Right renal cortex interstitium (tissue), 3 donors: ENCODE measurements at regions not wholly inside any gene's neighbourhood (a gene's known extent, or its start where the extent isn't known, plus 50 kb on each side); places are given as distances from the start of the nearest gene placed in this dataset.

Source experiments
- DNase-seq, 3 donors: peaks; one replicate each; pipeline ENCODE4 v3.0.0-alpha.2; 2013; ENCODE audit warnings: low read depth in 3 of 3, low spot score in 2 of 3

GRCh38 chr14:54206516-54206915 lies 190.3 kb upstream of the CDKN3 start:
- DNase-seq, result no peak

- no peak for DNase-seq
These were observed 189.7 kb upstream of the CDKN3 start for GRCh38 chr14:54207075-54207474.

DNA sequence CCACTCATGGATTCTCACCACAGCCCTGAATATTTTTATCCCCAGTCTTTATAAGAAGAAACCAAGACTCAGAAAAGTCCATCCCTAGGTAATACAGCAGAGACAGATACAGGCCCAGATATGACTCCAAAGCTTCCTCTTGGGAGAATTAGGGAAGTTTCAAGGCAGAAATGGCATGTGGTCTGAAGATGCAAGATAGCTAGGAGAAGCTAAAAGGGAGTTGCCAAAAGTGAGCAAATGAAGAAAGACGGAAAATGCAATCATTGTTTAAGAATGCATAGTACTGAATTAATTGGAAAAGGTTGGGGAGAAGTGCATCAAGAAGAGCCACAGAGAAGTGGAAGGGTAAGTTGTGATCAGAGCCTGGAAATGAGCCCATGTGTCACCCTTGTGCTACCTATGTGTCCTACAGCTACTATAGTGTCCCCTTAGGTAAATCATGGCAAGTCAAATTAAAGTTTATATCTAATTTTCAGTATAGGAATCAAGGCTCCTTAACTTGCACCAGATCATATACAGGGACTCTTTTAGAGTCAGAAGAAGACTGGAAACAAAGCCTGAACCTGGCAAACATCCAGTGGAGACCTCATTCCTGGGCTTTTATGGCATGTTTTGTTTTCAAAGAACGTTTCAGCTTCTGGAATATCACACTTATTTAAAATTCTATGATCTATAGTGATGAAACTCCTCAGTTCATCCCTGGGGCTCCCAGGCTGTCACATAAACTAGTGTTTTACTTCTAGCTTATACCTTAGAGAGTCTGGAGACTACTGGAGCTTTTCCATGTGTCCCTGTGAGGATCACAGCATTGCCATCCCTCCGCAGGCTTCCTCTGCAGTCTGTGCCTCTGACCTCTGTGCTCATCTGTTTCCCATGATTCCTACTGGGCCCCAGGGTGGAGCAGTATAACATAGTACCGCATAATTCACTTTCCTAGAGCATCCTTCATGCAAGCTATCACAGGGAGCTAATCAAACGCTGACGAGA lies 189.0 kb upstream of the CDKN3 start:
- DNase-seq, result no peak

- DNase-seq, result no peak
These were observed 188.1 kb upstream of the CDKN3 start for GRCh38 chr14:54208751-54209150.

DNA sequence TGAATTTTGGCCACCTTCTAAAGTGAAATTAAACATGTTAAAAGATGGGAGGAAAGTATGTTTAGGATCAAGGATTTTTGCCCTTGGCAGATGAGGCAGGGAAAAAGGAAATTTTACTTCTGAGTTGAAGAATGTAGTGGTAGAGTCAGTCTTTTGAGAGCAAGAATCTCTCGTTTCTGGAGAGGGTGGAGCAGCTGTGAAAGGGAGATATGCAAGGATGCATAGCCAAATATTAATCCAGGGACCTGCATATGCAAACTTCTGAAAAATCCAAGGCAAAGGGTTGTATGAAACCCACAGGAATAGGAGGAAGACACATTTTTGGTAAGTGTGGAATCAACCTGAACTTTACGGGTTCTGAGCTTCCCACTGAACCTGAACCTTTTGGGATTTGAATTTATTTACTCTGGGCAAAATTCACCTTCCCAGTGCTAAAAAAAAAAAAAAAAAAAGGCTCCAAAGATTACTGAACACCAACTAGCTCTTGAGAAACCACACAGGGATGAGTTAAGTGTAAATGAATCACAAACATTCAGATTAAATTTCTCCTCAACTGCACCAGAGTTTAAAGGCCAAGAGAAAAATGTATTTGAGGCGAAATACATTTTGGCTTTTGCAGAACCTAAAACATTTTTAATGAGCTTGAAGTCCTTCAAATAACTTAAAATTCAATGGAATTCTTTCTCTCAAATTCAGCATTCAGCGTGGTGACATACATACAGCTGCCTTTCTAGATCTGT lies 187.1 kb upstream of the CDKN3 start:
- DNase-seq, result no peak

GRCh38 chr14:54211551-54212308 lies 185.1 kb upstream of the CDKN3 start:
- no peak for DNase-seq

GRCh38 chr14:54213536-54213935 lies 183.3 kb upstream of the CDKN3 start:
- no peak for DNase-seq

GRCh38 chr14:54216827-54217226 lies 180.0 kb upstream of the CDKN3 start:
- no peak for DNase-seq

- no peak for DNase-seq
These were observed 177.3 kb upstream of the CDKN3 start for GRCh38 chr14:54219261-54220070.

DNA sequence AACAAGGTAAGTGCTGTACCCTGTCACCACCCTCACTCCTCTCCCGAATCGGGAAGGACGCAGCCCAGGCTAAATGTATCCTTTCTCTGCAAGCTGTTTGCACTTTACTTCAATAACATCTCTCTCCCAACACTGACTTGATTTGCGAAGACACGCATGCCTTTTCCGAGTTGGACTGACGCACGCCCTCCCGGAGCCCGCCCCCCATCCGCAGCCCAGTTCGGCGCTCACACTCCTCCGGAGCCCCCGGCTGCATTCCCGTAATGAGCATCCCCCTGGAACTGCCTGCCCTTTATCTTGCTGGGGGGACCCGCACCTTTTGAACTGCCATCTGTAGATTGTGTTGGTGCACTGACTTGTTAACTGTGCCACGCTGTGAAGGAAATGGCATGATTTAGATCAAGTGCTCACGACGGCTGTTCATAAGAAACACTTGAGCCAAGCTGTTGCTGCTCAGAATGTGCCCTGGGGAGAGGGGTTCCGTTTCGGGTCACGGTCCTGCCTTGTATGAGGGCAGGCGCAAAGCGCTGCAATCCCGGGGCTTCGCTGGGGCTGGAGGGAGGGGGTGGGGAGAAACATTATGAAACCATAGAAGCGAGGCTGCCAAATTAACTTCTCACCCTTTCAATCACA lies 176.6 kb upstream of the CDKN3 start:
- DNase-seq, result no peak

- DNase-seq, result no peak
These were observed 175.9 kb upstream of the CDKN3 start for GRCh38 chr14:54220704-54221431.

GRCh38 chr14:54221432-54221803 lies 175.4 kb upstream of the CDKN3 start:
- no peak for DNase-seq

DNA sequence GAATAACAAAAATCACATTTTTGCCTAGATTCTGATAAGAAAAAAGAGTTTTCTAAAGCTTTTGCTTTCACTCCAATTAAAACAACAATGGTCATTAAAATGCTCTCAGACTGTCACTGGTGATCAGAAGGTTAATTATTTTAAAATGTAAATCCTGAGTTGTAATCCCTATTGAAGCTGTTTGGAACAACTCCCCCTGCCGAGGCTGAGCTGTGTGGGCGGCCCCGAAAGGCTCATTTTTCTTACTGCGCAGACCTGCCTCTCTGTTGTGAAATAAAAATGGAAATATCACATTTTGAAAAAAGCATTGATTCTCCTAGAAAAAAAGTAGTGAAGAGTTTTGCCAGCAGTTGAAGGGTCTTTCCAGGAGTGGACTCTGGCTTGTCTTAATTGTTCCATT lies 174.8 kb upstream of the CDKN3 start:
- no peak for DNase-seq

DNA sequence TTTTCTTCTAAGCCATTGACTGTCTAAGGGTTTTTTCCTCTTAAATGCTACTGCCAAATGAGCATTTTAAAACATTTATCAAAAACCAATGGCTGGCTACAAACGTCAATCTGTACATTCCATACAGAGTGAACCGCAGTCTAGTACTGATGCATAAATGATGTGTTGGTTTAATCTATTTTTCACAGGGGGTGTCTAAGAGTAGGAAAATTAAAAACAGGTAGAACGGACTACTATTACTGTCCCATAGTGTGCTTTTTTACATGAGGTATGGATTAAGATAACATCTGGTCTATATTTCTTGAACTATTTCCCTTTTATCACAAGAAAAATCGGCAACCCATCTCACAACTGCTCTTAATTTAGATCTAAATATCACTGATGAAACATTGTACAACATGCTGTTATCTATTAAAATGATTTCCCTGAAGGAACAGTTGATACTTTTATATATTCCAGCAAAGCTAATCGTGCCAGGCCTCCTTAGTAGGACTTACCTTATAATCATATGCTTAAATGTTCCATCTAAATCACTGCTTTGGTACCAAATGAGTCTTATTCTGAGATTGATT lies 172.9 kb upstream of the CDKN3 start:
- no peak for DNase-seq

- no peak for DNase-seq
These were observed 171.2 kb upstream of the CDKN3 start for GRCh38 chr14:54225457-54226060.

DNA sequence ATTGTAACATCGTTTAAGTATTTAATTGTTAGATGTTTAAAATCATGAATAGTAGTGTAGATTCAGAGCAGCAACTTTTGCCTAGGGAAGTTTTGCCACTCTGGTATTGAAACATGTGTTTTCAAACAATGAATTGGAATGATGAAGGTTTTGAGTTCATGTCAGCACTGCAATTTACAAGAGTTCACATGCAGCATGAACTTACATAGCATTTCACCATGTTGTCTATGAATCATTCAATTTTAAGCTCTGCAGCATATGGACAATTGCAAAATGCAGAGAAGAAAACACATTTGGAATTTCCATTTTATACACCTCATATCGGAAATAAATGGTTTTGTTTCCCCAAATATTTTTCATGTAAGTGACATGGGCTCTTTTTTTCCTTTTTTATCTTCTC lies 170.7 kb upstream of the CDKN3 start:
- no peak for DNase-seq

DNA sequence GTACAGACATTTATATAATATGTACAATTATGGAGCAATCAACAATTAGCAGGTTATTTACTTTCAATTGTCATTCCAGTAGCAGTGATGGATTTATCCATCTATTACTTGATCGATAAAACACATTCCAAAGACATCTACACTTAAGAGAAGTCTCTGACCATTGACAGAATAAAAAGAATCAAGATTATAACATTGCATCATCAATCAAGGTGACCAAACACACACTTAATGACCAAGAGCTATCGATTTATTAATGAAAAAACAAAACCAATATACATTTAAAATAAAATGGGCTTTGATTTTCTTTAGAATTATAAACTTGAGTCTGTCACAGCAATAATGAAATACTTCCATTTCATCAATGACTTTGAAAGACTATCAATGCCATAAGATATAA lies 170.2 kb upstream of the CDKN3 start:
- DNase-seq, result no peak

GRCh38 chr14:54229136-54229535 lies 167.7 kb upstream of the CDKN3 start:
- DNase-seq, result no peak
